ENCODE measurements at regions not wholly inside any gene's neighbourhood (a gene's known extent, or its start where the extent isn't known, plus 50 kb on each side); places are given as distances from the start of the nearest gene placed in this dataset.

DNA sequence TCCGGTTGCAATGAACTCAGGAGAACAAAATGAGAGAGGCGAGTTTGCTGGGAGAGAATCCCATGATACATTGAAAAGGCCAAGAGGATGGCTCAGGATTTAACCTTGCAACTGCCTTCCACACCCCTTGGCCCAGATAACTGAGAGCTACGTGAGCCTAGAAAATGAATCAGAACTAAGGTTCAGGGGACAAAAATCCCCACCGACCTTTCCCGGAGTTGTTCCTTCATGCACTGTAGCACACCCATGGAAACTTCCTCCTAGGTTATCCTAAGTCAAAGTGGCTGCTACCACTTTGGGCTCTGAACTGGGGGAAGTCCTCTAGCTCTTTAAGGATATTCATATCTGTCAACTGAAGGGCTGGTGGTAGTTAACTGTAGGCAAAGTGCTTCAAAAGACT is 58.3 kb upstream of the SLC4A7 start:
- H3K4me3 ChIP-seq (ENCODE audit: low read depth, poor library complexity, severe bottlenecking), result no peak overlapping the region
- no peak for TF ChIP-seq POLR2A (IDR thresholded peaks at IDR 0.05)
- TF ChIP-seq, protein P1, sequence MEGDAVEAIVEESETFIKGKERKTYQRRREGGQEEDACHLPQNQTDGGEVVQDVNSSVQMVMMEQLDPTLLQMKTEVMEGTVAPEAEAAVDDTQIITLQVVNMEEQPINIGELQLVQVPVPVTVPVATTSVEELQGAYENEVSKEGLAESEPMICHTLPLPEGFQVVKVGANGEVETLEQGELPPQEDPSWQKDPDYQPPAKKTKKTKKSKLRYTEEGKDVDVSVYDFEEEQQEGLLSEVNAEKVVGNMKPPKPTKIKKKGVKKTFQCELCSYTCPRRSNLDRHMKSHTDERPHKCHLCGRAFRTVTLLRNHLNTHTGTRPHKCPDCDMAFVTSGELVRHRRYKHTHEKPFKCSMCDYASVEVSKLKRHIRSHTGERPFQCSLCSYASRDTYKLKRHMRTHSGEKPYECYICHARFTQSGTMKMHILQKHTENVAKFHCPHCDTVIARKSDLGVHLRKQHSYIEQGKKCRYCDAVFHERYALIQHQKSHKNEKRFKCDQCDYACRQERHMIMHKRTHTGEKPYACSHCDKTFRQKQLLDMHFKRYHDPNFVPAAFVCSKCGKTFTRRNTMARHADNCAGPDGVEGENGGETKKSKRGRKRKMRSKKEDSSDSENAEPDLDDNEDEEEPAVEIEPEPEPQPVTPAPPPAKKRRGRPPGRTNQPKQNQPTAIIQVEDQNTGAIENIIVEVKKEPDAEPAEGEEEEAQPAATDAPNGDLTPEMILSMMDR (IDR thresholded peaks at IDR 0.05), result no peak
- DNase-seq (ENCODE audit: low spot score in 2 of 2), result no peak
- intact Hi-C loops (cut with DNase I; ENCODE audit: low total_unique reads), result no loop called here
- 31 to 43% methylated on average over 5 of the region's 5 CpGs for WGBS, 2 donors

DNA sequence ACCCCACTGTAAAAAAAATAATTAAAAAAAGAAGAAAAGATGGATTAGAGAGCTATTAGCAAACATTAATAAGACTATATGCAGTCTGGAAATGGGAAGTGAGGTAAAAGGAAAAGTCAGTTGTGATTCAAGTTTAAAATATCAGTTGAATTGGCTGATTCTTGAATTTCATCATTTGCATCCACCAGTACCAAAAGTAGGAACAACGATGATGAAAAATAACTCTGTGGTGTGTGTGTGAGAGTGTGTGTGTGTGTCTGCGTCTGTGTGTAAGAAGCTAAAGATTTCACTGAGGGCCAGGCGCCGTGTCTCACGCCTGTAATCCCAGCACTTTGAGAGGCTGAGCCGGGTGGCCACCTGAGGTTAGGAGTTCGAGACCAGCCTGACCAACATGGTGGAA is 56.0 kb upstream of the SLC4A7 start:
- TF ChIP-seq, protein P1 (IDR thresholded peaks at IDR 0.05), result no peak
- TF ChIP-seq POLR2A (IDR thresholded peaks at IDR 0.05), result no peak
- no peak for DNase-seq (ENCODE audit: low spot score in 2 of 2)
- 92 to 97% methylated on average over 7 of the region's 7 CpGs for WGBS, 2 donors
- intact Hi-C loops (cut with DNase I; ENCODE audit: low total_unique reads), result no loop called here
- H3K4me3 ChIP-seq (ENCODE audit: low read depth, poor library complexity, severe bottlenecking), result no peak overlapping the region

DNA sequence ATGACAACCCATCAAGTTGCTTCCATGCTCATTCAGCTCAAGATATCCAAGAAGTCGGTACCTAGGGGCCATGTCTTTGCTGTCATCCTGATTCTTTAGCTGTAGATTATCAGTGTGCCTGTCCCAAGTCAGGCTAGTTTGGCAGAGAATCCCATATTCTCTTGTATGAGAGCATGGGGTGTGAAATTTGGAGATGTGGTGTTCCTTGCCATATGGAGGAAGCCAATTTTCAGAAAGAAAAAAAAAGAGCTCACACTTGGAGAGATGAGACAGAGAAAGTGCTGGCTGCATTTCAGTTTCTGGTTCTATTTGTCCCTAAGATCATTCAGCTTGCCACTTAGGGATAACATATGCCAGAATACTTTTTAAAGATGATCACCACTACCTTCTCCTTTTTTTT is 52.3 kb upstream of the SLC4A7 start:
- TF ChIP-seq, protein P1 (IDR thresholded peaks at IDR 0.05), result no peak
- TF ChIP-seq POLR2A (IDR thresholded peaks at IDR 0.05), result no peak
- no peak overlapping the region for H3K4me3 ChIP-seq (ENCODE audit: low read depth, poor library complexity, severe bottlenecking)
- no peak for DNase-seq (ENCODE audit: low spot score in 2 of 2)
- intact Hi-C loops (cut with DNase I; ENCODE audit: low total_unique reads), result no loop called here
- 76 to 79% methylated on average over 1 of the region's 1 CpG for WGBS, 2 donors

DNA sequence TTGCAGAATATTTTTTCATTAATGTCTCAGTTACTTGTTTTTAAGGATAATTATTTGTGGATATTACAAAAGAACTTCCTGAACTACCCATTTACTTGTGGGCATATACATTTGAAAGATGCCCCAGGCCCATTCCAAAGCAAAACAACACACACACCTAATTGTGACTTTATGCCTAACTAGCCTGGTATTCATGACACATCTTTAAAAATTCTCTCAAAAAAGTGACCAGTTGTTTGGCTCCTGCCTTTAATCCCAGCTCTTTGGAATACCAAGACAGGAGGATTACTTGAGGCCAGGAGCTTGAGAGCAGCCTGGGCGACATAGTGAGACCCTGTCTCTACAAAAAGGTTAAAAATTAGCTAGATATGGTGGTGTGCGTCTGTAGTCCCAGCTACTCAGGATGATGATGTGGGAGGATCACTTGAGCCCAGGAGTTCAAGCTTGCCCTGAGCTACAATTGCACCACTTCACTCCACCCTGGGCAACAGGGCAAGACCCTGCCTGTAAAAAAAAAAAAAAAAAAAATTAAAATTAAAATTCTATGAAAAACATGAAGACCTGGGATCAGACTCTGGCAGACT is 51.7 kb upstream of the SLC4A7 start:
- 75 to 88% methylated on average over 2 of the region's 2 CpGs for WGBS, 2 donors
- intact Hi-C loops (cut with DNase I; ENCODE audit: low total_unique reads), result no loop called here
- TF ChIP-seq POLR2A (IDR thresholded peaks at IDR 0.05), result no peak
- TF ChIP-seq, protein P1 (IDR thresholded peaks at IDR 0.05), result no peak
- H3K4me3 ChIP-seq (ENCODE audit: low read depth, poor library complexity, severe bottlenecking), result no peak overlapping the region
- DNase-seq (ENCODE audit: low spot score in 2 of 2), result no peak

DNA sequence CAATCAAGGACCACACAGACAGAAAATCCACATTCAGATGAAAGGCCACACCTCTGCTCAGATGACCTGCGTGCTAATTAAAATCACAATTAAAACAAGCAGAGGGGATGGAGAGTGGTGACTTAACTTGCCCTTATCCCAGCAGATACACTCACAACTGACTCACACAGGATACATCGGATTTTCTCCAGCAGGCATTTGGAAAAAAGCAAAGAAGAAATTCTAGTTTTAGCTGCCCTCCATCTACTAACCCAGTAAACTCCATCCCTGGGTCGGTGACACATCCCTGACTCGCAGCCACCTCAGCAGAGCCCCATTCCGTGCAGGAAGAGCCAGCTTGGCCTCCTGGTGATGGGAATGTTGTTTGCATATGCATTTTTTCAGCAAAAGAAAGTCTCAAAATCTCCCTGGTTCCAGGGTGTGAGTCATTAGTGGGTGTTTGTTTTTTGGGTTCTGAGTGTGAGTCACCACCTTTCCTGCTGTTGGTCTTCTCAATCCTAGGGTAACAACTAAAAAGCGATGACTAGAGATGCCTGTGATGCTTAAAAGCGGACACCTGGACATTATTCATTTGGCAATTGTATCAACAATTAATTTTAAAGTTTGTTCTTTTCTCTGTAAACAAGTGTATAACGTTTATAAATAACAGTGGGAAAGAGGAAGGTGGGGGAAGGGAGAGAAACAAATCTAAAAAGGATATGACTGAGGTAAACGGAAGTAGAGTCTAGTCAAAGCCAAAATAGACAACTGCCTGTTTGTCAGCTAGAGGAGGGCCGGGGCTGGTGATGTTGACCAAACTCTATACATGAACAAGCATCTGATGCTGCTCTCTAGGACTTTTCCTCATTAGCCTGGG is 49.8 kb upstream of the SLC4A7 start:
- WGBS, 2 donors, result 30 to 38% methylated on average over 10 of the region's 10 CpGs
- no peak overlapping the region for H3K4me3 ChIP-seq (ENCODE audit: low read depth, poor library complexity, severe bottlenecking)
- peak; percentile 74 to 93 for DNase-seq (ENCODE audit: low spot score in 2 of 2)
- no peak for TF ChIP-seq POLR2A (IDR thresholded peaks at IDR 0.05)
- TF ChIP-seq, protein P1 (IDR thresholded peaks at IDR 0.05), result no peak
- intact Hi-C loops (cut with DNase I; ENCODE audit: low total_unique reads), result no loop called here
